Transverse colon (tissue), 4 donors: ENCODE measurements at regions not wholly inside any gene's neighbourhood (a gene's known extent, or its start where the extent isn't known, plus 50 kb on each side); places are given as distances from the start of the nearest gene placed in this dataset.
"Not testable (repeated sequence)": the region's sequence is repeated elsewhere in the genome, so short reads cannot be mapped to it uniquely, and the experiment has no call there.

Experiments
- CTCF ChIP-seq, 5 experiments: fragments of 200-600 bp in 3 of 5; fragments of 450-650 bp in 2 of 5; sonication (generic) in 3 of 5; IDR thresholded peaks; 1 replicate in 2 of 5; 2 replicates in 3 of 5; pipeline ENCODE4 v1.5.1; 2016 to 2017; ENCODE audit warnings: antibody characterized with exemption in 5 of 5, inconsistent platforms in 3 of 5, mild to moderate bottlenecking in 2 of 5, moderate library complexity in 1 of 5
- EP300 ChIP-seq: sonication (generic); formaldehyde crosslinking; IDR thresholded peaks from one replicate; pipeline ENCODE4 v1.6.1; 2017; ENCODE audit warnings: antibody characterized with exemption, low read depth
- POLR2A ChIP-seq: fragments of 450-650 bp; IDR thresholded peaks from one replicate; pipeline ENCODE4 v1.6.1; 2016; ENCODE audit warnings: antibody characterized with exemption, mild to moderate bottlenecking, moderate library complexity
- POLR2AphosphoS5 ChIP-seq, 3 donors: sonication (generic); formaldehyde crosslinking; IDR thresholded peaks; one replicate each; pipeline ENCODE4 v1.6.1; 2016; ENCODE audit warnings: antibody characterized with exemption in 3 of 3

DNA sequence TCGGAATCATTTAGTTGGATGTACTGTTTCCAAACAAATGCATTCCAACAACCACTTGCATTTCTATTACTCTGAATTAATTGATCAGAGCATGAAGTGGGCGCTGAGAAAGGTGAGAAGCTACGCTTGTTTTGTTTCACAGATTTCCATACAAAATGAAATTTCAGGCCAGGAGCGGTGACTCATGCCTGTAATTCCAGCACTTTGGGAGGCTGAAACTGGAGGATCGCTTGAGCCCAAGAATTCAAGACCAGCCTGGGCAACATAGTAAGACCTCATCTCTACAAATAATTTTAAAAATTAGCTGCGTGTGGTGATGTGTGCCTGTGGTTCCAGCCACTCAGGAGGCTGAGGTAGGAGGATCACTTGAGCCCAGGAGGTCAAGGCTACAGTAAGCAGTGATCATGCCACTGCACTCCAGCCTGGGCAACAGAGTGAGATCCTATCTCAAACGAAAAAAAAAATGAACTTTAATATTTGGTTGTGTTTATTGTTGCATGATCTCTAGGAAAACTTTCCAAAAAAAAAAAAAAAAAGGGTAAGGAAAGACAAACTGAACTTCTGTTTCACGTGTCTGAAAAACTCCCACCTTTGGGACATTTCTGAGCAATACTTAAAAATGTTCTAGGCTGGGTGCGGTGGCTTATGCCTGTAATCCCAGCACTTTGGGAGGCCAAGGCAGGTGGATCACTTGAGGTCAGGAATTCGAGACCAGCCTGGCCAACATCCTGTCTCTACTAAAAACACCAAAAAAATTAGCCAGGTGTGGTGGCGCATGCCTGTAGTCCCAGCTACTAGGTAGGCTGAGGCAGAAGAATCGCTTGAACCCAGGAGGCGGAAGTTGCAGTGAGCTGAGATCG, 103.1 kb downstream of the TFAP2A start:
- not testable (repeated sequence) for TF ChIP-seq EP300; CTCF (IDR thresholded peaks at IDR 0.05); POLR2A; POLR2AphosphoS5 (IDR thresholded peaks at IDR 0.05)
